K562 (cell line): ENCODE measurements at regions not wholly inside any gene's neighbourhood (a gene's known extent, or its start where the extent isn't known, plus 50 kb on each side); places are given as distances from the start of the nearest gene placed in this dataset.
"Not testable (repeated sequence)": the region's sequence is repeated elsewhere in the genome, so short reads cannot be mapped to it uniquely, and the experiment has no call there.

Experiments used
- ATF1 ChIP-seq, 2 experiments: fragments of 450-650 bp in 1 of 2; IDR thresholded peaks; 2 replicates each; pipeline ENCODE4 v1.6.1; 2016; ENCODE audit warnings: missing compliant biosample characterization in 1 of 2, missing genetic modification characterization in 1 of 2
- CBX1 ChIP-seq: sonication (generic); IDR thresholded peaks from 2 replicates; pipeline ENCODE4 v1.6.1; 2016; ENCODE audit warnings: antibody characterized with exemption, low read depth, mild to moderate bottlenecking
- LCOR ChIP-seq: sonication (generic); formaldehyde crosslinking; IDR thresholded peaks from 2 replicates; pipeline ENCODE4 v1.8.0; 2022; ENCODE audit warnings: mild to moderate bottlenecking, missing genetic modification reagents
- PCBP1 ChIP-seq: fragments of 200-400 bp; formaldehyde crosslinking; IDR thresholded peaks from 2 replicates; pipeline ENCODE4 v1.6.1; 2018; ENCODE audit warnings: mild to moderate bottlenecking, low read depth, low read length; ENCODE audit not compliant: poor library complexity, severe bottlenecking
- SIN3B ChIP-seq: fragments of 450-650 bp; IDR thresholded peaks from 2 replicates; pipeline ENCODE4 v1.6.1; 2017; ENCODE audit warnings: low read depth, mild to moderate bottlenecking, moderate library complexity
- TEAD1 ChIP-seq, 2 experiments: fragments of 450-650 bp in 1 of 2; sonication (generic) in 1 of 2; formaldehyde crosslinking; IDR thresholded peaks; 2 replicates each; pipeline versions ENCODE4 v1.4.0 to v1.8.0; 2020 to 2022; ENCODE audit warnings: mild to moderate bottlenecking in 2 of 2, missing genetic modification reagents in 1 of 2
- TFAP4 ChIP-seq: sonication (generic); formaldehyde crosslinking; IDR thresholded peaks from 2 replicates; pipeline ENCODE4 v1.8.0; 2022; ENCODE audit warnings: missing genetic modification reagents, mild to moderate bottlenecking, moderate library complexity, borderline replicate concordance
- THAP12 ChIP-seq: fragments of 250-450 bp; sonication (Bioruptor Pico); IDR thresholded peaks from 2 replicates; pipeline ENCODE4 v1.9.0; 2021; ENCODE audit warnings: mild to moderate bottlenecking, inconsistent platforms
- TF ChIP-seq, protein P1 (sequence below): fragments of 200-800 bp; sonication (Bioruptor generic); IDR thresholded peaks from 2 replicates; pipeline ENCODE4 v1.6.1; 2017; ENCODE audit warnings: missing genetic modification characterization, missing compliant biosample characterization
- TF ChIP-seq, protein P2 (sequence below), 2 experiments: fragments of 450-650 bp in 1 of 2; sonication (generic) in 1 of 2; formaldehyde crosslinking in 1 of 2; IDR thresholded peaks; 2 replicates each; pipeline versions ENCODE4 v1.7.1 to v1.9.0; 2016 to 2022; ENCODE audit warnings: inconsistent platforms in 1 of 2, mild to moderate bottlenecking in 1 of 2, missing genetic modification reagents in 1 of 2

DNA sequence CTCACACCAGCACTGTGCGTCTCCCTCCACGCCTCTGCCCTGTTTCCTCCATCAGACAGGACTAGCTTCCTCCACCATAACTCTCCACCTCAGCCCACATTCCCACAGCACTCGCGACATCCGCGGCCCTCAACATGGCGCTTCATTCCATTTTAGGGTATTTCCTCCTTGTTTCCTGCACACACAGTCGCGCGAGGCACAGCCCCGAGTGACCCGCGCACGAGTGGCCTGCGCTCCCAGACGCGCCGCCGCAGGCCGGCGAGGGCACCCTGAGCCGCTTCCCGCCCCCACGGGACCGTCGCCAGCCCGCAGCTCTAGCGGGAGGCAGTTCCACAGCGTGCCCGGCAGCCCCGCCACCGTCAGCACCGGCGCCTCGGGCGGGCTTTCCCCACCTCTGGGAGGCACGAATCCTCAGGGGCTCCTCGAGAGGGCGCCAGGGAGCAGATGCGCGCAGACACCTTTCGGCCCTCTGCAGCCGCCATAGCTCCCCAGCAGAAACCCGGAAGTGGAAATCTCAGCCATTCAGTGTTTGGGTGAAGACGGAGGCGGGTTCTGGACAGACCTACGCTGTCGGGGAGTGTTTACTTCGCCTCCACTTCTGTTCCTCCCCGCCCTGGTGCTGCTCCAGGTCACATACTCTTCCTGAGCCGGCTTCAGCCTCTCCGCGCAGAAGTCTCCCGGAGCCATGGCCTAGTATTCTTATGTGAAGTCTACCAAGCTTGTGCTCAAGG, 136.6 kb downstream of the FOXD4L6 start (continued):
- TF ChIP-seq, protein P1, sequence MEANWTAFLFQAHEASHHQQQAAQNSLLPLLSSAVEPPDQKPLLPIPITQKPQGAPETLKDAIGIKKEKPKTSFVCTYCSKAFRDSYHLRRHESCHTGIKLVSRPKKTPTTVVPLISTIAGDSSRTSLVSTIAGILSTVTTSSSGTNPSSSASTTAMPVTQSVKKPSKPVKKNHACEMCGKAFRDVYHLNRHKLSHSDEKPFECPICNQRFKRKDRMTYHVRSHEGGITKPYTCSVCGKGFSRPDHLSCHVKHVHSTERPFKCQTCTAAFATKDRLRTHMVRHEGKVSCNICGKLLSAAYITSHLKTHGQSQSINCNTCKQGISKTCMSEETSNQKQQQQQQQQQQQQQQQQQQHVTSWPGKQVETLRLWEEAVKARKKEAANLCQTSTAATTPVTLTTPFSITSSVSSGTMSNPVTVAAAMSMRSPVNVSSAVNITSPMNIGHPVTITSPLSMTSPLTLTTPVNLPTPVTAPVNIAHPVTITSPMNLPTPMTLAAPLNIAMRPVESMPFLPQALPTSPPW (CRISPR knock-in tag): peak; percentile 78
- TF ChIP-seq SIN3B (peak; percentile 21; the same call in 1 of the 2 replicates), CBX1 (peak; percentile 78; the same call in 1 of the 2 replicates), PCBP1 (peak; percentile 69), TFAP4 (CRISPR knock-in tag) (peak; percentile 49; the same call in 1 of the 2 replicates), TEAD1 (CRISPR knock-in tag; IDR thresholded peaks at IDR 0.05) (peak in 1 of 2 experiments; percentile 84; a peak in 3 of 4 replicates), LCOR (CRISPR knock-in tag) (peak; percentile 56; the same call in 1 of the 2 replicates), ATF1 (tag; IDR thresholded peaks at IDR 0.05) (peak; percentile 75), THAP12 (CRISPR knock-in tag) (peak; percentile 40; the same call in 1 of the 2 replicates)
- not testable (repeated sequence) for TF ChIP-seq ATF1 (CRISPR knock-in tag; IDR thresholded peaks at IDR 0.05)
- TF ChIP-seq, protein P2, sequence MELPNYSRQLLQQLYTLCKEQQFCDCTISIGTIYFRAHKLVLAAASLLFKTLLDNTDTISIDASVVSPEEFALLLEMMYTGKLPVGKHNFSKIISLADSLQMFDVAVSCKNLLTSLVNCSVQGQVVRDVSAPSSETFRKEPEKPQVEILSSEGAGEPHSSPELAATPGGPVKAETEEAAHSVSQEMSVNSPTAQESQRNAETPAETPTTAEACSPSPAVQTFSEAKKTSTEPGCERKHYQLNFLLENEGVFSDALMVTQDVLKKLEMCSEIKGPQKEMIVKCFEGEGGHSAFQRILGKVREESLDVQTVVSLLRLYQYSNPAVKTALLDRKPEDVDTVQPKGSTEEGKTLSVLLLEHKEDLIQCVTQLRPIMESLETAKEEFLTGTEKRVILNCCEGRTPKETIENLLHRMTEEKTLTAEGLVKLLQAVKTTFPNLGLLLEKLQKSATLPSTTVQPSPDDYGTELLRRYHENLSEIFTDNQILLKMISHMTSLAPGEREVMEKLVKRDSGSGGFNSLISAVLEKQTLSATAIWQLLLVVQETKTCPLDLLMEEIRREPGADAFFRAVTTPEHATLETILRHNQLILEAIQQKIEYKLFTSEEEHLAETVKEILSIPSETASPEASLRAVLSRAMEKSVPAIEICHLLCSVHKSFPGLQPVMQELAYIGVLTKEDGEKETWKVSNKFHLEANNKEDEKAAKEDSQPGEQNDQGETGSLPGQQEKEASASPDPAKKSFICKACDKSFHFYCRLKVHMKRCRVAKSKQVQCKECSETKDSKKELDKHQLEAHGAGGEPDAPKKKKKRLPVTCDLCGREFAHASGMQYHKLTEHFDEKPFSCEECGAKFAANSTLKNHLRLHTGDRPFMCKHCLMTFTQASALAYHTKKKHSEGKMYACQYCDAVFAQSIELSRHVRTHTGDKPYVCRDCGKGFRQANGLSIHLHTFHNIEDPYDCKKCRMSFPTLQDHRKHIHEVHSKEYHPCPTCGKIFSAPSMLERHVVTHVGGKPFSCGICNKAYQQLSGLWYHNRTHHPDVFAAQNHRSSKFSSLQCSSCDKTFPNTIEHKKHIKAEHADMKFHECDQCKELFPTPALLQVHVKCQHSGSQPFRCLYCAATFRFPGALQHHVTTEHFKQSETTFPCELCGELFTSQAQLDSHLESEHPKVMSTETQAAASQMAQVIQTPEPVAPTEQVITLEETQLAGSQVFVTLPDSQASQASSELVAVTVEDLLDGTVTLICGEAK (IDR thresholded peaks at IDR 0.05): 0 out of 2 replicates have a peak, but pooled peaks have one; percentile 29
- TF ChIP-seq, protein P2 (CRISPR knock-in tag; IDR thresholded peaks at IDR 0.05): not testable (repeated sequence)
